Activated CD4-positive, alpha-beta memory T cell treated with anti-CD3 and anti-CD28 coated beads, Interleukin-2, amount 10 ng/mL, durations not matched to agents 7 days and 5 days (primary cell): ENCODE measurements at regions not wholly inside any gene's neighbourhood (a gene's known extent, or its start where the extent isn't known, plus 50 kb on each side); places are given as distances from the start of the nearest gene placed in this dataset.
"Not testable (repeated sequence)": the region's sequence is repeated elsewhere in the genome, so short reads cannot be mapped to it uniquely, and the experiment has no call there.

Source experiments
- CTCF ChIA-PET: fragments of 350-600 bp; sonication (Branson Sonifier 250); formaldehyde crosslinking; loops from one replicate; lab custom pipeline; 2021; ENCODE audit warnings: antibody characterized with exemption, inconsistent platforms; lab: Charles Lee
- POLR2A ChIA-PET: fragments of 350-600 bp; sonication (Branson Sonifier 250); formaldehyde crosslinking; loops from one replicate; lab custom pipeline; 2021; ENCODE audit warnings: antibody characterized with exemption; lab: Charles Lee
- DNase-seq: peaks from one replicate; pipeline ENCODE4 v3.0.0-alpha.2; 2020
- H3K27ac Mint-ChIP-seq: one replicate; pipeline ENCODE4 v1.8.0; 2021; ENCODE audit warnings: mild to moderate bottlenecking, mixed read lengths
- H3K27me3 Mint-ChIP-seq: one replicate; pipeline ENCODE4 v1.8.0; 2021; ENCODE audit warnings: mixed read lengths
- H3K36me3 Mint-ChIP-seq: one replicate; pipeline ENCODE4 v1.8.0; 2021; ENCODE audit warnings: low read depth, mixed read lengths
- H3K4me1 Mint-ChIP-seq: one replicate; pipeline ENCODE4 v1.8.0; 2021; ENCODE audit warnings: mixed read lengths
- H3K4me3 Mint-ChIP-seq: one replicate; pipeline ENCODE4 v1.8.0; 2021; ENCODE audit warnings: mild to moderate bottlenecking, mixed read lengths
- H3K9me3 Mint-ChIP-seq: one replicate; pipeline ENCODE4 v1.8.0; 2021; ENCODE audit warnings: mixed read lengths

- ChIA-PET POLR2A (no interaction called here), CTCF (interaction anchor here (0.8 kb wide), 1 partner anchor 25 kb away, joined by 3 read pairs; no protein-coding TSS in a partner anchor)
- Mint-ChIP-seq H3K4me1 (no peaks in the 10 kb centered on the region), H3K4me3 (no peak overlapping the region), H3K27me3 (peaks cover 12% of the 10 kb centered on the region), H3K27ac (no peak overlapping the region), H3K9me3 (no peaks in the 10 kb centered on the region), H3K36me3 (no peaks in the 10 kb centered on the region)
- DNase-seq: no peak
Observed at GRCh38 chr20:16828666-16829305, 80.6 kb downstream of the OTOR start.

GRCh38 chr20:16835690-16836089 is 87.5 kb downstream of the OTOR start:
- CTCF ChIA-PET: interaction anchor here (1.0 kb wide), 1 partner anchor 14 kb away, joined by 4 read pairs; no protein-coding TSS in a partner anchor

GRCh38 chr20:16842486-16843120 is 94.4 kb downstream of the OTOR start:
- no peaks in the 10 kb centered on the region for H3K9me3 Mint-ChIP-seq
- H3K4me3 Mint-ChIP-seq: no peak overlapping the region
- H3K4me1 Mint-ChIP-seq: no peaks in the 10 kb centered on the region
- DNase-seq: no peak
- H3K27me3 Mint-ChIP-seq: peaks cover 2% of the 10 kb centered on the region
- CTCF ChIA-PET: no interaction called here
- H3K36me3 Mint-ChIP-seq: no peaks in the 10 kb centered on the region
- POLR2A ChIA-PET: no interaction called here
- no peak overlapping the region for H3K27ac Mint-ChIP-seq

More at GRCh38 chr20:16835690-16836089, 87.5 kb downstream of the OTOR start:
- POLR2A ChIA-PET, H3K27me3 Mint-ChIP-seq, H3K4me1 Mint-ChIP-seq, H3K9me3 Mint-ChIP-seq, H3K36me3 Mint-ChIP-seq, DNase-seq, H3K27ac Mint-ChIP-seq, H3K4me3 Mint-ChIP-seq: not testable (repeated sequence)

- peaks cover 2% of the 10 kb centered on the region for H3K27me3 Mint-ChIP-seq
- H3K4me3 Mint-ChIP-seq: no peak overlapping the region
- no peaks in the 10 kb centered on the region for H3K36me3 Mint-ChIP-seq
- ChIA-PET POLR2A (no interaction called here), CTCF (no interaction called here)
- no peak overlapping the region for H3K27ac Mint-ChIP-seq
- DNase-seq: no peak
- no peaks in the 10 kb centered on the region for H3K9me3 Mint-ChIP-seq
- no peaks in the 10 kb centered on the region for H3K4me1 Mint-ChIP-seq
Observed at GRCh38 chr20:16844406-16844805, 96.2 kb downstream of the OTOR start.

- H3K4me3 Mint-ChIP-seq: no peak overlapping the region
- DNase-seq: no peak
- no peaks in the 10 kb centered on the region for H3K9me3 Mint-ChIP-seq
- ChIA-PET CTCF (no interaction called here), POLR2A (no interaction called here)
- peaks cover 2% of the 10 kb centered on the region for H3K27me3 Mint-ChIP-seq
- no peak overlapping the region for H3K27ac Mint-ChIP-seq
- no peaks in the 10 kb centered on the region for H3K36me3 Mint-ChIP-seq
- no peaks in the 10 kb centered on the region for H3K4me1 Mint-ChIP-seq
Observed at GRCh38 chr20:16846006-16846405, 97.8 kb downstream of the OTOR start.

GRCh38 chr20:16848061-16848460 is 99.9 kb downstream of the OTOR start:
- ChIA-PET POLR2A (no interaction called here), CTCF (interaction anchor here (2.0 kb wide), 1 partner anchor 26 kb away, joined by 4 read pairs; no protein-coding TSS in a partner anchor)
- peaks cover 2% of the 10 kb centered on the region for H3K27me3 Mint-ChIP-seq
- H3K36me3 Mint-ChIP-seq: no peaks in the 10 kb centered on the region
- H3K4me3 Mint-ChIP-seq: no peak overlapping the region
- H3K4me1 Mint-ChIP-seq: no peaks in the 10 kb centered on the region
- H3K9me3 Mint-ChIP-seq: no peaks in the 10 kb centered on the region
- no peak overlapping the region for H3K27ac Mint-ChIP-seq
- DNase-seq: no peak

GRCh38 chr20:16848526-16848925 is 100.4 kb downstream of the OTOR start:
- DNase-seq: no peak
- no peaks in the 10 kb centered on the region for H3K36me3 Mint-ChIP-seq
- H3K4me1 Mint-ChIP-seq: no peaks in the 10 kb centered on the region
- ChIA-PET CTCF (interaction anchor here (2.0 kb wide), 1 partner anchor 27 kb away, joined by 4 read pairs; no protein-coding TSS in a partner anchor), POLR2A (no interaction called here)
- no peak overlapping the region for H3K27ac Mint-ChIP-seq
- H3K27me3 Mint-ChIP-seq: peaks cover 2% of the 10 kb centered on the region
- H3K4me3 Mint-ChIP-seq: no peak overlapping the region
- no peaks in the 10 kb centered on the region for H3K9me3 Mint-ChIP-seq

GRCh38 chr20:16860914-16861313 is 112.8 kb downstream of the OTOR start:
- no peak for DNase-seq
- ChIA-PET POLR2A (no interaction called here), CTCF (no interaction called here)
- no peaks in the 10 kb centered on the region for H3K36me3 Mint-ChIP-seq
- no peaks in the 10 kb centered on the region for H3K9me3 Mint-ChIP-seq
- H3K27ac Mint-ChIP-seq: no peak overlapping the region
- H3K4me3 Mint-ChIP-seq: no peak overlapping the region
- no peaks in the 10 kb centered on the region for H3K4me1 Mint-ChIP-seq
- H3K27me3 Mint-ChIP-seq: no peaks in the 10 kb centered on the region

GRCh38 chr20:16861708-16862107 is 113.5 kb downstream of the OTOR start:
- Mint-ChIP-seq H3K4me1 (no peaks in the 10 kb centered on the region), H3K4me3 (no peak overlapping the region), H3K27ac (no peak overlapping the region), H3K9me3 (no peaks in the 10 kb centered on the region), H3K36me3 (no peaks in the 10 kb centered on the region), H3K27me3 (no peaks in the 10 kb centered on the region)
- POLR2A ChIA-PET: no interaction called here
- DNase-seq: no peak
- CTCF ChIA-PET: no interaction called here

- ChIA-PET CTCF (no interaction called here), POLR2A (no interaction called here)
- no peak for DNase-seq
- Mint-ChIP-seq H3K27me3 (no peaks in the 10 kb centered on the region), H3K4me1 (no peaks in the 10 kb centered on the region), H3K36me3 (no peaks in the 10 kb centered on the region), H3K4me3 (no peak overlapping the region), H3K9me3 (no peaks in the 10 kb centered on the region), H3K27ac (no peak overlapping the region)
Observed at GRCh38 chr20:16863303-16863702, 115.1 kb downstream of the OTOR start.

GRCh38 chr20:16864069-16864468 is 115.9 kb downstream of the OTOR start:
- no peak for DNase-seq
- no peaks in the 10 kb centered on the region for H3K4me1 Mint-ChIP-seq
- ChIA-PET CTCF (no interaction called here), POLR2A (no interaction called here)
- no peaks in the 10 kb centered on the region for H3K27me3 Mint-ChIP-seq
- H3K27ac Mint-ChIP-seq: no peak overlapping the region
- H3K36me3 Mint-ChIP-seq: no peaks in the 10 kb centered on the region
- H3K4me3 Mint-ChIP-seq: no peak overlapping the region
- H3K9me3 Mint-ChIP-seq: no peaks in the 10 kb centered on the region

- H3K27me3 Mint-ChIP-seq: no peaks in the 10 kb centered on the region
- no peaks in the 10 kb centered on the region for H3K9me3 Mint-ChIP-seq
- no peak for DNase-seq
- H3K36me3 Mint-ChIP-seq: no peaks in the 10 kb centered on the region
- no peaks in the 10 kb centered on the region for H3K4me1 Mint-ChIP-seq
- POLR2A ChIA-PET: no interaction called here
- CTCF ChIA-PET: no interaction called here
- no peak overlapping the region for H3K4me3 Mint-ChIP-seq
- no peak overlapping the region for H3K27ac Mint-ChIP-seq
Observed at GRCh38 chr20:16864963-16865362, 116.8 kb downstream of the OTOR start.

- no peaks in the 10 kb centered on the region for H3K9me3 Mint-ChIP-seq
- H3K36me3 Mint-ChIP-seq: no peaks in the 10 kb centered on the region
- no peaks in the 10 kb centered on the region for H3K27me3 Mint-ChIP-seq
- H3K27ac Mint-ChIP-seq: no peak overlapping the region
- no peak overlapping the region for H3K4me3 Mint-ChIP-seq
- DNase-seq: no peak
- no peaks in the 10 kb centered on the region for H3K4me1 Mint-ChIP-seq
- CTCF ChIA-PET: no interaction called here
- POLR2A ChIA-PET: no interaction called here
Observed at GRCh38 chr20:16865406-16865805, 117.2 kb downstream of the OTOR start.

GRCh38 chr20:16873124-16873523 is 125.0 kb downstream of the OTOR start:
- H3K27me3 Mint-ChIP-seq, H3K4me3 Mint-ChIP-seq, H3K27ac Mint-ChIP-seq, H3K36me3 Mint-ChIP-seq, DNase-seq, H3K9me3 Mint-ChIP-seq, CTCF ChIA-PET, POLR2A ChIA-PET, H3K4me1 Mint-ChIP-seq: not testable (repeated sequence)
